Activated B cell treated with CpG ODN at 0.5 μM for 24 hours (primary cell): ENCODE measurements at regions not wholly inside any gene's neighbourhood (a gene's known extent, or its start where the extent isn't known, plus 50 kb on each side); places are given as distances from the start of the nearest gene placed in this dataset.

Source experiments
- ATAC-seq: fragments of 200-7000 bp; cut with Tn5 transposase; one replicate; pipeline ENCODE4 v1.10.0; 2021; ENCODE audit warnings: low read depth, mild to moderate bottlenecking, moderate library complexity
- CTCF ChIA-PET: fragments of 350-600 bp; sonication (Branson Sonifier 250); formaldehyde crosslinking; loops from one replicate; lab custom pipeline; 2021; ENCODE audit warnings: antibody characterized with exemption; lab: Charles Lee
- POLR2A ChIA-PET: fragments of 350-600 bp; sonication (Branson Sonifier 250); formaldehyde crosslinking; loops from one replicate; lab custom pipeline; 2021; ENCODE audit warnings: antibody characterized with exemption; lab: Charles Lee
- DNase-seq: peaks from one replicate; pipeline ENCODE4 v3.0.0; 2022
- H3K27ac Mint-ChIP-seq: one replicate; pipeline ENCODE4 v1.8.0; 2020; ENCODE audit warnings: mixed read lengths
- H3K27me3 Mint-ChIP-seq: one replicate; pipeline ENCODE4 v1.8.0; 2021; ENCODE audit warnings: mixed read lengths
- H3K36me3 Mint-ChIP-seq: one replicate; pipeline ENCODE4 v1.8.0; 2021; ENCODE audit warnings: low read depth, mixed read lengths
- H3K4me1 Mint-ChIP-seq: one replicate; pipeline ENCODE4 v1.8.0; 2021; ENCODE audit warnings: mixed read lengths
- H3K4me3 Mint-ChIP-seq: one replicate; pipeline ENCODE4 v1.8.0; 2020; ENCODE audit warnings: mild to moderate bottlenecking, mixed read lengths
- H3K9me3 Mint-ChIP-seq: one replicate; pipeline ENCODE4 v1.8.0; 2020; ENCODE audit warnings: mixed read lengths
- CTCF ChIP-seq: fragments of 200-600 bp; IDR thresholded peaks from one replicate; pipeline ENCODE4 v1.8.0; 2022; ENCODE audit warnings: antibody characterized with exemption, mild to moderate bottlenecking
- intact Hi-C: fragments of 100-400 bp; cut with micrococcal nuclease; formaldehyde crosslinking; loops from one replicate; pipeline ENCODE4 v1.15.1; 2024

DNA sequence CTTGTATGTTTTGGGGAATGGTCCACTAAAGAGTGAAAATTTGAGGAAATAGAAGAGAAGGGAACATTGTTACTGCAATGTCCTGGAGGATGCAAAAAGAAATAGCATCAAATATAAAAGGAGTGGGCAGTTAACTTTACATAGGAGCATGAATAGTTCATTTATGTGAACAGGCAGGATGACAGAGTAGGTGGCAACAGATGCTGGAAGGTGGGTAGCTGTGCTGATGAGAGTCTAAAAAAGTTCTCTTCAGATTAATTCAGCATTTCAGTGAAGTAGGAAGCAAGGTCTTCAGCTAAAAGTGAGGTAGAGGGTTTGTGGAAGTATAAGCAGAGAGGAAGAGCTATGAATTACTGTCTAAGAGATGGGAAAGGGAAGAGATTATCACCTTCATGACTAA lies 276.5 kb downstream of the KIF2B start:
- DNase-seq (no peak), ATAC-seq (no peak)
- H3K4me3 Mint-ChIP-seq: no peak overlapping the region
- ChIA-PET CTCF (no interaction called here), POLR2A (no interaction called here)
- no peaks in the 10 kb centered on the region for H3K27me3 Mint-ChIP-seq
- no peak overlapping the region for H3K27ac Mint-ChIP-seq
- H3K36me3 Mint-ChIP-seq: no peaks in the 10 kb centered on the region
- intact Hi-C loops: no loop called here
- peaks cover 10% of the 10 kb centered on the region for H3K9me3 Mint-ChIP-seq
- no peaks in the 10 kb centered on the region for H3K4me1 Mint-ChIP-seq
- no peak for TF ChIP-seq CTCF

GRCh38 chr17:54102246-54102645 lies 279.5 kb downstream of the KIF2B start:
- no peak overlapping the region for H3K4me3 Mint-ChIP-seq
- ATAC-seq: no peak
- ChIA-PET POLR2A (no interaction called here), CTCF (no interaction called here)
- H3K27ac Mint-ChIP-seq: no peak overlapping the region
- no peaks in the 10 kb centered on the region for H3K4me1 Mint-ChIP-seq
- TF ChIP-seq CTCF: no peak
- DNase-seq: no peak
- intact Hi-C loops: no loop called here
- H3K36me3 Mint-ChIP-seq: no peaks in the 10 kb centered on the region
- no peaks in the 10 kb centered on the region for H3K27me3 Mint-ChIP-seq
- peaks cover 23% of the 10 kb centered on the region for H3K9me3 Mint-ChIP-seq

DNA sequence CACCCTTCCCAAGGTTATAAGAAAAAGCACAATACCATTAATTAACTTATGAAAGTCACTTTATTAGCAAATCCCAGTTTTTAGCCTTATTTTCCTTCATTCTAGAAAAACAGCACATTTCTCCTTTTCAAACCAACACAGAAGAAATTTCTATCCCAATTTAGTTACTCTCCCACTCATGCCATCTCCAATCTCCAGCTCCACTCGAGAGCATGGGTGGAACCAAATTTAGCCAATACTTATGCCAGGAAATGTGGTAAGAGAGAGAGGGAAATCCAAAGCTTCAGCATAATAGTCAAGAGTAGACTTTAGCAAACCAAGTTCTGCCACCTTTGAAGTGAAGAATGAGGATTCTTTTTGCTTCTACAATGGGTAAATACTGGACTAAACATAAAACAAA lies 288.8 kb downstream of the KIF2B start:
- POLR2A ChIA-PET: no interaction called here
- DNase-seq: no peak
- intact Hi-C loops: no loop called here
- Mint-ChIP-seq H3K4me1 (no peaks in the 10 kb centered on the region), H3K4me3 (no peak overlapping the region), H3K36me3 (no peaks in the 10 kb centered on the region), H3K9me3 (peaks cover 20% of the 10 kb centered on the region), H3K27me3 (no peaks in the 10 kb centered on the region), H3K27ac (no peak overlapping the region)
- no peak for ATAC-seq
- CTCF ChIA-PET: no interaction called here
- TF ChIP-seq CTCF: no peak

GRCh38 chr17:54117452-54117851 lies 294.7 kb downstream of the KIF2B start:
- ATAC-seq (no peak), DNase-seq (no peak)
- CTCF ChIA-PET: no interaction called here
- POLR2A ChIA-PET: no interaction called here
- TF ChIP-seq CTCF: no peak
- intact Hi-C loops: no loop called here
- Mint-ChIP-seq H3K36me3 (no peaks in the 10 kb centered on the region), H3K27ac (no peak overlapping the region), H3K27me3 (no peaks in the 10 kb centered on the region), H3K4me1 (no peaks in the 10 kb centered on the region), H3K9me3 (peaks cover 14% of the 10 kb centered on the region), H3K4me3 (no peak overlapping the region)

DNA sequence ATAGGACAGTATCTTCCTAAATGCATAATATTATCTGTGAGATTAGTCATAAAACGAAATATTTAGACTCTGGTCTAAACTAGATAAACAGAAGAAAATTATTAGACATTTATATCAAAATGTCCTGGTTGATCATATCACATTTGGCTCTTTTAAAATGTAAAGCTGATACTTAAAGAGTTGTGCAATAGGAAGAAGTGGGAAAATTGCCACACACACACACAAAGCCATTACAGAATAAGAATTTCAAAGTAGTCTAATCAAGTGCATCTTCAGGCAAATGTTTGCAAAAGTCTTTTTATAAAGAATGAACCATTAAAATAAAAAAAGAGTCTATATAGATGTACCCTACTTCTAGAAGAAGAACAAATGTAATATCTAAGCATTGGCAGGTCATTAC lies 301.7 kb downstream of the KIF2B start:
- Mint-ChIP-seq H3K4me1 (no peaks in the 10 kb centered on the region), H3K9me3 (peaks cover 26% of the 10 kb centered on the region), H3K27ac (no peak overlapping the region), H3K4me3 (no peak overlapping the region), H3K36me3 (no peaks in the 10 kb centered on the region), H3K27me3 (no peaks in the 10 kb centered on the region)
- no peak for DNase-seq
- ChIA-PET CTCF (no interaction called here), POLR2A (no interaction called here)
- no peak for TF ChIP-seq CTCF
- no peak for ATAC-seq
- intact Hi-C loops: no loop called here
